SK-N-MC (cell line): ENCODE measurements at regions not wholly inside any gene's neighbourhood (a gene's known extent, or its start where the extent isn't known, plus 50 kb on each side); places are given as distances from the start of the nearest gene placed in this dataset.
"Not testable (repeated sequence)": the region's sequence is repeated elsewhere in the genome, so short reads cannot be mapped to it uniquely, and the experiment has no call there.

ENCODE experiments used
- DNase-seq: peaks from one replicate; pipeline ENCODE4 v3.0.0-alpha.2; 2011; ENCODE audit warnings: low read depth, low spot score
- H3K27ac ChIP-seq: fragments of 200-600 bp; sonication (generic); 2 replicates; pipeline ENCODE4 v1.5.1; 2016; ENCODE audit warnings: mixed run types
- H3K36me3 ChIP-seq: fragments of 200-600 bp; sonication (generic); 2 replicates; pipeline ENCODE4 v1.6.1; 2017; ENCODE audit warnings: antibody characterized with exemption, low read length, mixed read lengths; ENCODE audit not compliant: insufficient read depth
- H3K4me3 ChIP-seq: fragments of 200-600 bp; sonication (generic); 2 replicates; pipeline ENCODE4 v1.5.1; 2016
- H3K9ac ChIP-seq: fragments of 200-600 bp; sonication (generic); 2 replicates; pipeline ENCODE4 v1.8.0; 2017; ENCODE audit warnings: mixed run types, mixed read lengths; ENCODE audit not compliant: insufficient read length
- H3K9me3 ChIP-seq: fragments of 200-600 bp; sonication (generic); 2 replicates; pipeline ENCODE4 v1.6.1; 2017; ENCODE audit warnings: low read depth, mild to moderate bottlenecking, antibody characterized with exemption, low read length, moderate library complexity, mixed read lengths
- EZH2 ChIP-seq: fragments of 200-600 bp; sonication (generic); IDR thresholded peaks from one replicate; pipeline ENCODE4 v1.6.1; 2017; ENCODE audit warnings: antibody characterized with exemption
- FOXP2 ChIP-seq: optimal IDR thresholded peaks from 2 replicates; pipeline ENCODE3; 2011; ENCODE audit warnings: mild to moderate bottlenecking, moderate library complexity; ENCODE audit not compliant: insufficient read depth; ENCODE audit errors: extremely low read length, control extremely low read depth
- POLR2AphosphoS5 ChIP-seq: IDR thresholded peaks from 2 replicates; pipeline ENCODE4 v1.6.1; 2012; ENCODE audit warnings: mild to moderate bottlenecking, low read depth, low read length, borderline replicate concordance

DNA sequence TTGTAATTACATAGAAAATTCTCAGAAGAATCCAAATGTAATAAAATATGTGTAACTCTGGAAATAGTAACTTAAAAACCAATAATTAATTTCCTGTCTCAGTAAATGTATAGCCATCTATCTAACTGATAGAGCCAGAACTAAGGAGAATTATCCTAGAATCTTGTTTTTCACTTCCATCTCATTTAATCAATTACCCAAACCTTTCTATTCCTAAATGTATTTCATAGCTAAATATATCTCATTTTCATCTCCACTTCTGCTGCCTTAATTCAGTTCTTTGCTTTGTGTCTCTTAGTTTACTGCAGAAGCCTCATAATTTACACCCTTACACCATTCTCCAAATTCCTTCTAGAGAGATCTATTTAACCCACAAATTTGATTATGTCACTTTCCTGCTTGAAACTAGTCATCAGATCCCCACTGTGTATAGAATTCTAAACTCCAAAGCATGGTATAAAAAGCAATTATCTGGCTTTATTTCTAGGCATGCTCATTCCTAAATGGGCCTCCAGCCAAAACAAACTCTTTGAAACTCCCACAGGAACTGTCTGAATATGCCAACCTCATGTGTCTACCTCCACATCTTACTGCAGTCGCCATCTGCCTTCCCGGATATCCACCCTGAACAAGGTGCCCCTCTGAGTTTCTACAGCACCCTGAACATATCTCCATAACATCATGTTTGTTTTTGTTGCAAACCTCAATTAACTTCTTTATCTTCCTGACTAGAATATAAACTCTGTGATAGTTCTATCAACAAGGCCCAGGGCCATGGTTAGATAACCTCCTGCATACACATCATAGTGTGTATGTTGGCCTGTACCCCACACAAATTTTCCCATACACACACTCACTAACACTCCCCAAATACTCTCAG is 70.5 kb upstream of the ADTRP start:
- no peak overlapping the region for H3K27ac ChIP-seq
- H3K9me3 ChIP-seq: no peaks in the 10 kb centered on the region
- no peak overlapping the region for H3K9ac ChIP-seq
- H3K4me3 ChIP-seq: no peak overlapping the region
- no peak for TF ChIP-seq EZH2
- no peak for TF ChIP-seq FOXP2
- no peak for TF ChIP-seq POLR2AphosphoS5
- H3K36me3 ChIP-seq: no peaks in the 10 kb centered on the region
- peak; percentile 18 for DNase-seq

DNA sequence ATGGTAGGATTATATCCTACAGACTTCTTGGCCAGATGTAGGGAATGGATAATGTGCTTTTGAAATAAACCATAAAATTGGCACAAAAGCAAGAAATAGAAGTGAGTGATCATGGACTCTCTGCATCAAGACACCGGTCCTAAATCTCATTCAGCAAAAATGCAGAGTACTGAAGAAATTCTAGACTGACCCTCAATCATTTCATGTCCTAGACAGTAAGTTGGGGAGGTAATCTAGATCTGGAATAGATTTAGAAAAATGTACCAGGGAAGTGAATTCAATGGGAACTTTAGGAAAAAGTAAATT is 69.7 kb upstream of the ADTRP start:
- Histone ChIP-seq H3K36me3 (no peaks in the 10 kb centered on the region), H3K9ac (no peak overlapping the region), H3K9me3 (no peaks in the 10 kb centered on the region), H3K4me3 (no peak overlapping the region), H3K27ac (no peak overlapping the region)
- TF ChIP-seq FOXP2: no peak
- no peak for TF ChIP-seq EZH2
- TF ChIP-seq POLR2AphosphoS5: no peak
- no peak for DNase-seq

DNA sequence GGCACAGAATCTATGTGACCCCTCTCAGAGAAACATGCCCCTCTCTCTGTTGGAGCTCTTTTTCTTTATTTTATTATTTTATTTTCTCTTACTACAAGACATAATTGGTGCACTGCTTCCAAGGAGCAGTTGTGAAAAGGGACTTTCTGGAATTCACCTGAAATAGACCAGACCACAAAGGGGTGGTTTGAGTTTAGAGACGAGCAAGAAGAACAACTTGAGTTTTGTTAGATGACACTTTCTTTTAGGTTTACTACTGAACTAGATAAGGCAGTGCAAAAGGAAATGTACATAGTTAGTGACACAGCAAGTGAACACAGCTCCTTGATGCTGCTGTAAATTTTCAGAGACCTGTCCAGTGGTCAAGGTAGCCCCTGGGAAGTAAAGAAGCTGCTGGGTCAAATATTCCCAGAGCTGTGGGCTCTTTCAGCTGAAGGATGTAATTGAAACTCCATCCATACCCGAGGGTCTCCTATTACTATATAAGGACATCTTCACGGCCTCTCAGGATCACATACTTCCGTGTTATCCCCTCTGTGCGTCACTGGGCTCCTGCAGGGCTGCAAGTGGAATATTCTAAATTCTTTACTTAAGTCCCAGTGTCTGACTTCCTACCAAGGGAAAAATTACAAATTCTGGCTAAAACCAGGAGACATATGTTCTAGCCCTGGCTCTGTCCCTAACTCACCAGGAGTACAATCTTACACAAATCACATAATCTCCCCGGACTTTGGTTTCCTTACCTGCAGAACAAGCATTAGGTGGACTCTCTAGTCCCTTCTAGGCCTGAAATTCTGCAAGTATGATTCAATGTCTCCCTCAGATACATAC is 69.1 kb upstream of the ADTRP start:
- no peak overlapping the region for H3K4me3 ChIP-seq
- no peak overlapping the region for H3K27ac ChIP-seq
- TF ChIP-seq FOXP2: no peak
- no peak for TF ChIP-seq POLR2AphosphoS5
- no peak for TF ChIP-seq EZH2
- no peak overlapping the region for H3K9ac ChIP-seq
- no peaks in the 10 kb centered on the region for H3K9me3 ChIP-seq
- H3K36me3 ChIP-seq: no peaks in the 10 kb centered on the region
- no peak for DNase-seq

DNA sequence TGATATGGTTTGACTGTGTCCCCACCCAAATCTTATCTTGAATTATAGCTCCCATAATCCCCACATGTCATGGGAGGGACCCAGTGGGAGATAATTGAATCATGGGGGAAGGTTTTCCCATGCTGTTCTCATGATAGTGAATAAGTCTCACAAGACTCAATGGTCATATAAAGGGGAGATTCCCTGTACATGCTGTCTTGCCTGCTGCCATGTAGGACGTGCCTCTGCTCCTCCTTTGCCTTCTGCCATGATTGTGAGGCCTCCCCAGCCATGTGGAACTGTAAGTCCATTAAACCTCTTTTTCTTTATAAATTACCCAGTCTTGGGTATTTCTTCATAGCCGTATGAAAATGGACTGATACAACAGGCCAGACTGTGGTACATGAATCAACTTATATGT is 68.5 kb upstream of the ADTRP start:
- H3K9ac ChIP-seq, H3K4me3 ChIP-seq, H3K9me3 ChIP-seq, H3K27ac ChIP-seq, H3K36me3 ChIP-seq, DNase-seq: not testable (repeated sequence)

DNA sequence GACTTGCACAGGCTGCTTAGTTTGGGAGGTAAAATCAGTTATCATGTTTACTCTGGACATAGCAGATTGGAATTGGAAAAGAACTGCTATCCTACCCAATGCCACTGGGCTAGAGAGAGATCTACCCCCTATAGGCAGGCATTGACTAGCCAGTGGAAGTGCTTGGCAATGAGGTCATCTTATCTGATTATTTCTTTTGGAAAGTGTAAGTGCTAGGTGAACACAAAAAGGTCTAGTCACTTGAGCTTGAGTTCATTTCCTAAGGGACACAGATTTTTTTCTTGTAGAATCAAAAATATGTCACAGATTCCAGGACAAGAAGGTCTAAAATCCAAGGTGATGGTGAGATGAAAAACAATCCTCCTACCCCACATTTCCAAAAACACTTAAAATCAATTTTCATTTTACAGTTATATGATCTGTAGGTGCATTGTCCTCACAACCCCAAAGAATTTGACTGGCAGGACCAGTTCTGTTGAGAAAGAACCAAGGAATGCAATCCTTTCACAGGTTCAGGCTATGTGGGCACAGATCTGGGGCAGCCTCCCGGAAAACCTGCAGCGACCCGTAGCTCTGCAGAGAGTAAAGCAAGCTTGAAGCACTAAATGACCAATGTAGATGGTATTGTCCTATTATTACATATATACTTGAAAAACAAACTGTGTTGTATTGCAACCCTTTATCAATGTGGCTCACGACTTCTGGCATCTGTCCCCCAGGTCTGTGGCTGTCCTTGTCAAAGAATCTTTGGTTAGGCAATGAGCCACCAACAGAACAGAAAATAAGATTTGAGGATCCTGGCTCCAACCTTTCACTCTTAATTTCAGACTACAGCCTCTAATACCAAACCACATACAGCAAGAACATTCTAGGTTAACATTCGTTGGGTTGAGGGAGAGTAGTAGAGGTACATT is 67.3 kb upstream of the ADTRP start:
- Histone ChIP-seq H3K4me3 (no peak overlapping the region), H3K36me3 (no peaks in the 10 kb centered on the region), H3K9ac (no peak overlapping the region), H3K9me3 (no peaks in the 10 kb centered on the region), H3K27ac (no peak overlapping the region)
- TF ChIP-seq EZH2 (no peak), FOXP2 (no peak), POLR2AphosphoS5 (no peak)
- no peak for DNase-seq

DNA sequence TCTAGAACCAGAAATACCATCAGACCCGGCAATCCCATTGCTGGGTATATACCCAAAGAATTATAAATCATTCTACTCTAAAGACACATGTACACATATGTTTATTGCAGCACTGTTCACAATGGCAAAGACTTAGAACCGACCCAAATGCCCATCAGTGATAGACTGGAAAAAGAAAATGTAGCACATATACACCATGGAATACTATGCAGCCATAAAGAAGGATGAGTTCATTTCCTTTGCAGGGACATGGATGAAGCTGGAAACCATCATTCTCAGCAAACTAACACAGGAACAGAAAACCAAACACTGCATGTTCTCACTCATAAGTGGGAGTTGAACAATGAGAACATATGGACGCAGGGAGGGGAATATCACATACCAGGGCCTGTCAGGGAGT is 64.2 kb upstream of the ADTRP start:
- not testable (repeated sequence) for H3K27ac ChIP-seq, DNase-seq, H3K4me3 ChIP-seq, H3K9me3 ChIP-seq, H3K36me3 ChIP-seq, H3K9ac ChIP-seq

DNA sequence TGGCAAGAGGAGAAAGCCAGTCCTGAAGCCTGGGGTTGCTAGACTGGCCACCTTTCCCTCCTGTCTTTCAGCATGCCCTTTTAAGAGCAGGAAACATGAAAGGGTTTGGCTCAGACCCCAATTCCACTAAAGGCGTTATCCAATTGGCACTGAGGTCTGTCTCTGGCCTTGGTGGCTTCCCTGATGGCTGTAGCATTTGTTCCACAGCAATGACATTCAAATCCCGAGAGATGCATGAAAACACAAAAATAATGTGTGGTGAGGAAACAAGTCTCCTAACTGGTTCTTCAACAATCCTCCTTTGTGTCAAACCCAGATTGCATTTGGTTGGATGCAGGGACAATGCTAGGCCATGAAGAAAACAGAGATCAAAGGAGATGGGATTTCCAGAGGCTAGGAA is 56.5 kb upstream of the ADTRP start:
- H3K9ac ChIP-seq: no peak overlapping the region
- H3K27ac ChIP-seq: no peak overlapping the region
- DNase-seq: no peak
- no peaks in the 10 kb centered on the region for H3K36me3 ChIP-seq
- TF ChIP-seq POLR2AphosphoS5 (no peak), FOXP2 (no peak), EZH2 (no peak)
- no peak overlapping the region for H3K4me3 ChIP-seq
- H3K9me3 ChIP-seq: no peaks in the 10 kb centered on the region
